OCI-LY3 (cell line): ENCODE measurements at regions not wholly inside any gene's neighbourhood (a gene's known extent, or its start where the extent isn't known, plus 50 kb on each side); places are given as distances from the start of the nearest gene placed in this dataset.

ENCODE experiments used
- H2AFZ ChIP-seq: fragments of 200-600, 300-600 bp; shearing (Covaris generic); 2 replicates; pipeline ENCODE4 v1.6.0; 2014; ENCODE audit warnings: antibody characterized with exemption, low read depth, low read length
- H3K27ac ChIP-seq: fragments of 200-600, 300-600 bp; sonication (generic); 2 replicates; pipeline ENCODE4 v1.5.1; 2014; ENCODE audit warnings: mild to moderate bottlenecking, low read length, moderate library complexity, mixed read lengths
- H3K27me3 ChIP-seq: fragments of 200-600, 300-600 bp; sonication (generic); 2 replicates; pipeline ENCODE4 v1.6.1; 2014; ENCODE audit warnings: low read depth, low read length, mixed read lengths
- H3K36me3 ChIP-seq: fragments of 200-600, 300-600 bp; sonication (generic); replicated peaks from 2 replicates; pipeline ENCODE3; 2014; ENCODE audit warnings: low read depth, low read length, mixed read lengths
- H3K4me1 ChIP-seq: fragments of 300-600, 200-600 bp; sonication (generic); 2 replicates; pipeline ENCODE4 v1.6.1; 2014; ENCODE audit warnings: low read length, mixed read lengths
- H3K4me2 ChIP-seq: fragments of 200-600, 300-600 bp; sonication (generic); 2 replicates; pipeline ENCODE4 v1.6.1; 2014; ENCODE audit warnings: low read length, mixed read lengths
- H3K4me3 ChIP-seq: fragments of 300-600, 200-600 bp; sonication (generic); 2 replicates; pipeline ENCODE4 v1.5.1; 2014; ENCODE audit warnings: antibody characterized with exemption, mild to moderate bottlenecking, low read length, moderate library complexity
- H3K79me2 ChIP-seq: fragments of 300-600, 200-600 bp; shearing (Covaris generic); 2 replicates; pipeline ENCODE4 v1.6.1; 2014; ENCODE audit warnings: mild to moderate bottlenecking, low read length, mixed read lengths
- H3K9ac ChIP-seq: fragments of 300-600, 200-600 bp; shearing (Covaris generic); 2 replicates; pipeline ENCODE4 v1.6.0; 2014; ENCODE audit warnings: mild to moderate bottlenecking, low read length, moderate library complexity
- H3K9me3 ChIP-seq: fragments of 200-600, 300-600 bp; shearing (Covaris generic); 2 replicates; pipeline ENCODE4 v1.6.1; 2014; ENCODE audit warnings: low read length, mixed read lengths; ENCODE audit not compliant: insufficient read depth
- H4K20me1 ChIP-seq: fragments of 200-600, 300-600 bp; sonication (generic); 2 replicates; pipeline ENCODE4 v1.6.1; 2016; ENCODE audit warnings: low read length, mixed read lengths; ENCODE audit not compliant: insufficient read depth
- EZH2phosphoT487 ChIP-seq: fragments of 200-600 bp; shearing (Covaris generic); IDR thresholded peaks from 2 replicates; pipeline ENCODE4 v1.6.1; 2018; ENCODE audit warnings: antibody characterized with exemption, mixed run types, low read depth
- TF ChIP-seq, protein P1 (sequence below): fragments of 200-600, 300-600 bp; sonication (generic); IDR thresholded peaks from 2 replicates; pipeline ENCODE4 v1.5.1; 2014; ENCODE audit warnings: antibody characterized with exemption, low read length, low read depth

DNA sequence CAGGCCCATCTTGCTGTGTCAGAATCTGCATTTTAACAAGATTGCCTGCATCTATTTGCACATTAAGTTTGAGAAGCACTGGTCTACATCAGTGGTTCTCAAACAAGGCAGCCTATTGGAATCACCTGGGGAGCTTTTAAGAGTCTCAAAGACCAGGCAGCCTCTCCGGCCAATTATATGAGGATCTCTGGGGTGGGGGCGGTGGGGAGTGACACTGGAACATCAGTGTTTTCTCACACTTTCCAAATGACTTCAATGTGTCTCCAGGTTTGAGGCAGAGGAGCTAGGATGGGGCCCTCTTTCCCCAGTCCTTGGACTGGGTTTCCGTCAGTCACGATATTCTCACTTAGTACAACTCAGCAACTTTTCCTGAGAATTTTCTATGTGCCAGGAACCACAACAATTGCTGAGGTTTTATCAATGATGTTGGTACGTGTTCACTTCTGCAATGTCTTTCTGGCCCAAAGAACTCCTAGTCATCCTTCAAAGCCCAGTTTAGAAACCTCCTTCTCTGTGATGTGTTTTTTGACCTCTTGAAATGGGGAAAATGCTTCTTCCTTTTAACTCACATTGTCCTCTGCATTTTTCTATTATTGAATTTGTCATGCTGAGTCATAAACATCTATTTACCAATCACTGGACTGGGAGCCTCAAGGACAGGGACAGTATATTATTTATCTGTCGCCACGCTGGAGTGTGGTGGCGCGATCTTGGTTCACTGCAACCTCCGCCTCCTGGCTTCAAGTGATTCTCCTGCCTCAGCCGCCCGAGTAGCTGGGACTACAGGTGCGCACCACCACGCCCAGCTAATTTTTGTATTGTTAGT lies 130.9 kb downstream of the MYCN start:
- Histone ChIP-seq H3K4me3 (no peak overlapping the region), H3K79me2 (no peaks in the 10 kb centered on the region), H3K4me1 (no peaks in the 10 kb centered on the region), H3K4me2 (no peak overlapping the region), H3K27me3 (no peaks in the 10 kb centered on the region), H3K9me3 (no peaks in the 10 kb centered on the region), H3K9ac (no peak overlapping the region), H4K20me1 (no peaks in the 10 kb centered on the region), H3K27ac (no peak overlapping the region), H3K36me3 (no peaks in the 10 kb centered on the region), H2AFZ (no peak overlapping the region)
- TF ChIP-seq, protein P1, sequence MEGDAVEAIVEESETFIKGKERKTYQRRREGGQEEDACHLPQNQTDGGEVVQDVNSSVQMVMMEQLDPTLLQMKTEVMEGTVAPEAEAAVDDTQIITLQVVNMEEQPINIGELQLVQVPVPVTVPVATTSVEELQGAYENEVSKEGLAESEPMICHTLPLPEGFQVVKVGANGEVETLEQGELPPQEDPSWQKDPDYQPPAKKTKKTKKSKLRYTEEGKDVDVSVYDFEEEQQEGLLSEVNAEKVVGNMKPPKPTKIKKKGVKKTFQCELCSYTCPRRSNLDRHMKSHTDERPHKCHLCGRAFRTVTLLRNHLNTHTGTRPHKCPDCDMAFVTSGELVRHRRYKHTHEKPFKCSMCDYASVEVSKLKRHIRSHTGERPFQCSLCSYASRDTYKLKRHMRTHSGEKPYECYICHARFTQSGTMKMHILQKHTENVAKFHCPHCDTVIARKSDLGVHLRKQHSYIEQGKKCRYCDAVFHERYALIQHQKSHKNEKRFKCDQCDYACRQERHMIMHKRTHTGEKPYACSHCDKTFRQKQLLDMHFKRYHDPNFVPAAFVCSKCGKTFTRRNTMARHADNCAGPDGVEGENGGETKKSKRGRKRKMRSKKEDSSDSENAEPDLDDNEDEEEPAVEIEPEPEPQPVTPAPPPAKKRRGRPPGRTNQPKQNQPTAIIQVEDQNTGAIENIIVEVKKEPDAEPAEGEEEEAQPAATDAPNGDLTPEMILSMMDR = no peak
- no peak for TF ChIP-seq EZH2phosphoT487

DNA sequence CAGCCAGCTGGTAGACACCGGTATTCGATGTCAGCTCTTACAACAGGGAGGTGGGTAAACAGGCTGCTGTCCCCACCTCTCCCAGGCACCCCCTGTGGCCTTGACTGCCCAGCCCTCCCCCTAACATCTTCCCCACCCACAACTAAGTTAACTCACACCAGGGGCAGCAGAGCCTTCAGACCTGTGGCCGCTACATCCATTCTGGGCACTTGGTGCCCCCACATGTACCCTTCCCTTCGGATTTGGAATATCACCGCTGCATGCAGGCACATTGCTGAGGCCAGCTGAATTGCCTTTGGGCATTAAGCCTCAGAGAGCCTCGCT lies 130.3 kb downstream of the MYCN start:
- H3K9ac ChIP-seq = no peak overlapping the region
- H3K27me3 ChIP-seq = no peaks in the 10 kb centered on the region
- no peaks in the 10 kb centered on the region for H3K79me2 ChIP-seq
- H3K4me3 ChIP-seq = no peak overlapping the region
- H3K27ac ChIP-seq = no peak overlapping the region
- no peak overlapping the region for H3K4me2 ChIP-seq
- H3K4me1 ChIP-seq = no peaks in the 10 kb centered on the region
- H3K9me3 ChIP-seq = no peaks in the 10 kb centered on the region
- no peaks in the 10 kb centered on the region for H3K36me3 ChIP-seq
- TF ChIP-seq, protein P1 = no peak
- no peak for TF ChIP-seq EZH2phosphoT487
- H4K20me1 ChIP-seq = no peaks in the 10 kb centered on the region
- H2AFZ ChIP-seq = no peak overlapping the region

DNA sequence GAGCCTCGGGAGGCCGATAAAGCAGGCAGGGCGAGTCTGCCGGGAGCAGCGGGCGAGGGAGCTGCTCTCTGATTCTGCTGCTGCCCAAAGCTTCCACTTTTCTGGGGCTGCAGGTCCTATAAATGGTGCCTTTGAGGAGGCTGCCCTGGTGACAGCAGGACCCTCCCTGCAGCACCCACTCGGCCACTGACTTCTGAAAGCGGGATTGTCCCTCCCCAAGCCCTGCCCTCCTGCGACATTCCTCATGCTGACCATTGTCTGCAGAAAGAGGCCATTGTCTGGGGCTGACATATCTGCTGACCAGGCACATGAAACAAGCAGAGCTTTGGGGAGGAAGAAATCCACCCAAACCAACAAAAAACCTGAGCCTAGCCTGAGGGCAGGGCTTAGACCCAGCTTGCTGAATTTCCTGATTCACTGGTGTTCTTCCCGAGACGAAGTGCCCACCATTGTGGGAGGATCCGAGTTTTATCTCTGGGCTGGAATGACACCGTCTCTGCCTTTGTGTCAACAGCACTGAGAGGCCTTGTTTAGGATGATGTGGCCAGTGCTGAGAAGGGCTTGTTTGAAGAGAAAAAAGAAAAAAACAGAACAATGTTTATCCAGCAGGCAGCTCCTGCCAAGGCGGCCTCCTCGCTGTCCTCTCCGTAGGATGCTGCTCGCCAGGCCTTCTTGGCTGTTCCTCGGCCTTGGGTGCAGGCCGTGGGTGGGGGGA lies 129.7 kb downstream of the MYCN start:
- Histone ChIP-seq H3K9ac (no peak overlapping the region), H3K4me2 (no peak overlapping the region), H3K4me1 (no peaks in the 10 kb centered on the region), H3K27me3 (no peaks in the 10 kb centered on the region), H2AFZ (no peak overlapping the region), H3K9me3 (no peaks in the 10 kb centered on the region), H3K79me2 (no peaks in the 10 kb centered on the region), H3K27ac (no peak overlapping the region), H3K4me3 (no peak overlapping the region), H4K20me1 (no peaks in the 10 kb centered on the region), H3K36me3 (no peaks in the 10 kb centered on the region)
- TF ChIP-seq, protein P1 = no peak
- TF ChIP-seq EZH2phosphoT487 = no peak

DNA sequence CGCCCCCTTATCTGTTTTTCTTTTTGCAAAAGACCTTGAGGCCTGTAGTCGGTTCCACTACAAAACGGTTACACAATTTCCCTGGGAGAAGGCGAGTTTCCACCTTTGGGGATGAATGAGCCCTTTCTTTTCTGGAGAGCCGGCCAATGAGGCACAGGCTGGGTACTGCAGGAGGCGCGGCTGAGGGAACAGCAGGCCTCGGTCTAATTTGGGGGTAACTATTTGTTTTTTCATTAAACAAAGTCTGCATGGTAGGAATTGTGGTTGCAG lies 129.2 kb downstream of the MYCN start:
- H2AFZ ChIP-seq = no peak overlapping the region
- no peaks in the 10 kb centered on the region for H3K9me3 ChIP-seq
- no peaks in the 10 kb centered on the region for H3K4me1 ChIP-seq

More for the DNA sequence above, 129.2 kb downstream of the MYCN start:
- Histone ChIP-seq H3K79me2 (no peaks in the 10 kb centered on the region), H4K20me1 (no peaks in the 10 kb centered on the region), H3K4me3 (no peak overlapping the region), H3K36me3 (no peaks in the 10 kb centered on the region), H3K4me2 (no peak overlapping the region), H3K27me3 (peaks cover 4% of the 10 kb centered on the region; the same call in 1 of the 2 replicates), H3K27ac (no peak overlapping the region), H3K9ac (no peak overlapping the region)
- TF ChIP-seq EZH2phosphoT487 = no peak
- TF ChIP-seq, protein P1 = no peak
